AG04450 (cell line): ENCODE measurements at regions not wholly inside any gene's neighbourhood (a gene's known extent, or its start where the extent isn't known, plus 50 kb on each side); places are given as distances from the start of the nearest gene placed in this dataset.

Source experiments
- CTCF ChIA-PET: fragments of 300-600, 350-600 bp; formaldehyde crosslinking; extraction: SDS; loops from one replicate; lab custom pipeline; 2022; ENCODE audit warnings: antibody characterized with exemption, inconsistent platforms; lab: Charles Lee
- POLR2A ChIA-PET: fragments of 350-600 bp; formaldehyde crosslinking; extraction: SDS; loops from one replicate; lab custom pipeline; 2021; ENCODE audit warnings: antibody characterized with exemption, inconsistent platforms; lab: Yijun Ruan, JAX
- DNase-seq: peaks from one replicate; pipeline ENCODE4 v3.0.0-alpha.2; 2011; ENCODE audit warnings: low read depth, low spot score
- H3K27ac ChIP-seq: one replicate; pipeline ENCODE4 v1.5.1; 2012; ENCODE audit warnings: low read depth, low read length, control low read depth
- H3K27me3 ChIP-seq: one replicate; pipeline ENCODE4 v1.6.0; 2012; ENCODE audit warnings: low read length; ENCODE audit not compliant: control insufficient read depth, insufficient read depth
- H3K4me3 ChIP-seq: 2 replicates; pipeline ENCODE4 v1.5.1; 2011; ENCODE audit warnings: mild to moderate bottlenecking, low read depth, low read length, control low read depth
- H3K9me3 ChIP-seq: 2 replicates; pipeline ENCODE4 v1.5.1; 2012; ENCODE audit warnings: low read length; ENCODE audit not compliant: control insufficient read depth, insufficient read depth
- TF ChIP-seq, protein P1 (sequence below): IDR thresholded peaks from 2 replicates; pipeline ENCODE4 v1.5.1; 2011; ENCODE audit warnings: low read depth, low read length, control low read depth, inconsistent platforms

DNA sequence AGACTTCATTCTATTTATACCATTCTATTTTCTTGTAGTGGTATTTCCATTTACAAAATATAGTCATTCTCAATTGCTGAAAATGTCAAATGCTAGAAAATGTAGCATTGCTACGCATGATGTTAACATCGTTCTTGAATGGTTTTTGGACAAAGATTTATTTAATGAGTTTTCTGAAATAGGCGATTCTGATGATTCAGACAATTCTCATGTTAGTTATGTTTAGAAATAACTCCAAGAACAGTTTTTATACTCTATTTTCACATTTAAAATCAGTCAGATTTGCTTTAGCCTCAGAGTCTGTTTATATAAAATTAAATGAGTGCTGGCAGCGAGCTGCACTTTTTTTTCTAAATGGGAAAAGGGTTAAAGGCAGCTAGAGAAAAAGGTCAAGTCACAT is 414.8 kb upstream of the MGAT4C start:
- no peak overlapping the region for H3K27ac ChIP-seq
- ChIA-PET POLR2A (no interaction called here), CTCF (interaction anchor here (1.7 kb wide), 1 partner anchor 1282 kb away, joined by 3 read pairs; no protein-coding TSS in a partner anchor)
- no peaks in the 10 kb centered on the region for H3K27me3 ChIP-seq
- no peaks in the 10 kb centered on the region for H3K9me3 ChIP-seq
- H3K4me3 ChIP-seq: no peak overlapping the region
- DNase-seq: no peak
- TF ChIP-seq, protein P1, sequence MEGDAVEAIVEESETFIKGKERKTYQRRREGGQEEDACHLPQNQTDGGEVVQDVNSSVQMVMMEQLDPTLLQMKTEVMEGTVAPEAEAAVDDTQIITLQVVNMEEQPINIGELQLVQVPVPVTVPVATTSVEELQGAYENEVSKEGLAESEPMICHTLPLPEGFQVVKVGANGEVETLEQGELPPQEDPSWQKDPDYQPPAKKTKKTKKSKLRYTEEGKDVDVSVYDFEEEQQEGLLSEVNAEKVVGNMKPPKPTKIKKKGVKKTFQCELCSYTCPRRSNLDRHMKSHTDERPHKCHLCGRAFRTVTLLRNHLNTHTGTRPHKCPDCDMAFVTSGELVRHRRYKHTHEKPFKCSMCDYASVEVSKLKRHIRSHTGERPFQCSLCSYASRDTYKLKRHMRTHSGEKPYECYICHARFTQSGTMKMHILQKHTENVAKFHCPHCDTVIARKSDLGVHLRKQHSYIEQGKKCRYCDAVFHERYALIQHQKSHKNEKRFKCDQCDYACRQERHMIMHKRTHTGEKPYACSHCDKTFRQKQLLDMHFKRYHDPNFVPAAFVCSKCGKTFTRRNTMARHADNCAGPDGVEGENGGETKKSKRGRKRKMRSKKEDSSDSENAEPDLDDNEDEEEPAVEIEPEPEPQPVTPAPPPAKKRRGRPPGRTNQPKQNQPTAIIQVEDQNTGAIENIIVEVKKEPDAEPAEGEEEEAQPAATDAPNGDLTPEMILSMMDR: no peak

DNA sequence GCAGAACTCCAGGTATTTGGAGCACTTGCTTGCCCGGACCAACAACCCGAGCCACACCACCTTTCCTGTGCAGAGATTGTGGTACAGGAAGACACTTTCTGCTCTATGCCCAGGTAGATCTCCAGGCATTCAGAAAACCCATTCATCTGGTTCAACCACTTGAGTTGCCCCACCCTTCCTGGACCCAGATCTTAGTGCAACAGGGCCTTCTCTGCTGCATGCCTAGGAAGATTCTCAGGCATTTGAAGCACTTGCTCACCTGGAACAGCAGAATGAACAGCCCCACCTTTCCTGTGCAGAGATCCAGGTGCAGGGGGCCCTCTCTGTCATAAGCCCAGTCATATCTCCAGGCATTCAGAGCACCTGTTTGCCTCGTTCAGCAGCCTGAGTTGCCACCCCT is 412.8 kb upstream of the MGAT4C start:
- CTCF ChIA-PET: no interaction called here
- Histone ChIP-seq H3K9me3 (no peaks in the 10 kb centered on the region), H3K27ac (no peak overlapping the region), H3K27me3 (no peaks in the 10 kb centered on the region), H3K4me3 (no peak overlapping the region)
- TF ChIP-seq, protein P1: no peak
- POLR2A ChIA-PET: no interaction called here
- no peak for DNase-seq

DNA sequence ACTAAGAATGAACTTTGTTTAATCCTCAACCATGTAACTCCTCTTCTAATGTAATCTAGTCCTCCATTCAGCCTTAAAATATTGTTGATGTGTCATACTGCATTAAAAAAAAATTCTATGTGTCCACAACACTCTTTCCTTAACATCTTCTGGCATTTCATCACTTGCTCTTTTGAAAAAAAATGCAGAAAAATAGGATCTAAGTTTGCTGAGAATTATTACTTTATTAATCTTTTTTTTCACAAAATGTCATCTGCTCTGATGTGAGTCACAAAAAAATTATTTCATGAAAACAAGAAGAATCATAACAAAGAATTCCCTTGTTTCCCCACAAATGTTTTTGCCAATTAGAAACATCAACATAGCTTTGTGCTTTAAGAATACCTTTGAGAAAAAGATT is 410.1 kb upstream of the MGAT4C start:
- H3K4me3 ChIP-seq: no peak overlapping the region
- no peaks in the 10 kb centered on the region for H3K27me3 ChIP-seq
- CTCF ChIA-PET: no interaction called here
- POLR2A ChIA-PET: no interaction called here
- TF ChIP-seq, protein P1: no peak
- DNase-seq: no peak
- H3K27ac ChIP-seq: no peak overlapping the region
- no peaks in the 10 kb centered on the region for H3K9me3 ChIP-seq

DNA sequence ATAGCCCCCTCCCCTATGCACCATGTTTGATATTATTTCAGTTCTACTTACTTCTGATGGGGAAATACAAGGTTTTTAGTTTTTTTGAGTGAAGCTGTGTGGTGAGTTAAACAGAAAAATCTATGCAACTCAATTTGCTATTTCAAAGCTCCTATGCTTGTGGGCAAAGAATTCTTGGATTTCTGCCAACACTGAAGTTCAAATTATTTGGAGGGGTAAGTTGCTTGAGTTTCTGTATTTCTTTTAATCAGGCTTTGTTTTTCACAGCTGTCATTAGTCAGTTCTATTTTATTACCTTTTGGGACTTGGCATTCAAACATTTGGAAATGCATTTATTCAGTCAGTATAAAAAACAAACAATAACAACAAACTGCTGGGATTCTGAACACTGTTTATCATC is 407.5 kb upstream of the MGAT4C start:
- POLR2A ChIA-PET: no interaction called here
- H3K27ac ChIP-seq: no peak overlapping the region
- no peak for DNase-seq
- no peak overlapping the region for H3K4me3 ChIP-seq
- H3K27me3 ChIP-seq: no peaks in the 10 kb centered on the region
- TF ChIP-seq, protein P1: no peak
- CTCF ChIA-PET: no interaction called here
- H3K9me3 ChIP-seq: no peaks in the 10 kb centered on the region

DNA sequence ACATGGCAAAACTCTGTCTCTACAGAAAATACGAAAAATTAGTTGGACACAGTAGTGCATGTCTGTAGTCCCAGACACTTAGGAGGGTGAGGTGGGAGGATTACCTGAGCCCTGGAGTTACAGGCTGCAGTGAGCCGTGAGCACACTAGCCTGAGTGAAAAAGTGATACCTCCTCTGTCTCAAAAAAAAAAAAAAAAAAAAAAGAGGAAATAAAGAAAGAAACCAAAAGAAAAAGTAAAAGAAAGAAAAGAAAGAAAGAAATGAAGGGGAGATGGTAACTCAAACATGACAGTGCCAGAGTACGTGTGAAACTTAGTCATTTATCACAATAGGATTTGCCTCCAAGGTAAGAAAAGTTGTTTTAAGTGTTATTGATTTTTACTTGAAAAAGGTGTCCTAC is 407.0 kb upstream of the MGAT4C start:
- no peak for DNase-seq
- H3K27ac ChIP-seq: no peak overlapping the region
- ChIA-PET CTCF (interaction anchor here (0.5 kb wide), 1 partner anchor 16 kb away, joined by 3 read pairs; no protein-coding TSS in a partner anchor), POLR2A (no interaction called here)
- H3K9me3 ChIP-seq: no peaks in the 10 kb centered on the region
- no peaks in the 10 kb centered on the region for H3K27me3 ChIP-seq
- H3K4me3 ChIP-seq: no peak overlapping the region
- TF ChIP-seq, protein P1: no peak
